ENCODE measurements at regions not wholly inside any gene's neighbourhood (a gene's known extent, or its start where the extent isn't known, plus 50 kb on each side); places are given as distances from the start of the nearest gene placed in this dataset.

- TF ChIP-seq CTCF (IDR thresholded peaks at IDR 0.05; ENCODE audit: insufficient read depth, low read length, poor library complexity, severe bottlenecking) (no peak), EZH2phosphoT487 (conservative IDR thresholded peaks at IDR 0.05; ENCODE audit: low read length) (no peak)
Measured at GRCh38 chr14:65258391-65258790, 154.1 kb upstream of the FUT8 start.

Measured in SU-DHL-6 (cell line).